Activated T-helper 1 cell treated with anti-CD3 and anti-CD28 coated beads, Interleukin-12 subunit alpha, Interleukin-12 subunit beta, Interleukin-2, Interleukin-4 antibody, amounts not matched to agents 30 ng/mL and 10 ng/mL and 1 ng/mL, durations not matched to agents 14 hours and 24 hours and 36 hours (primary cell): ENCODE measurements at regions not wholly inside any gene's neighbourhood (a gene's known extent, or its start where the extent isn't known, plus 50 kb on each side); places are given as distances from the start of the nearest gene placed in this dataset.
"Not testable (repeated sequence)": the region's sequence is repeated elsewhere in the genome, so short reads cannot be mapped to it uniquely, and the experiment has no call there.

Experiments used
- DNase-seq: peaks from one replicate; pipeline ENCODE4 v3.0.0; 2021; ENCODE audit warnings: low spot score
- H3K27ac Mint-ChIP-seq: one replicate; pipeline ENCODE4 v1.8.0; 2021; ENCODE audit warnings: mild to moderate bottlenecking, mixed read lengths
- H3K27me3 Mint-ChIP-seq: one replicate; pipeline ENCODE4 v1.8.0; 2022; ENCODE audit warnings: mild to moderate bottlenecking, moderate library complexity, mixed read lengths; ENCODE audit not compliant: insufficient read depth
- H3K36me3 Mint-ChIP-seq: one replicate; pipeline ENCODE4 v1.8.0; 2021; ENCODE audit warnings: low read depth, mixed read lengths
- H3K4me1 Mint-ChIP-seq: one replicate; pipeline ENCODE4 v1.8.0; 2021; ENCODE audit warnings: low read depth, mixed read lengths
- H3K4me3 Mint-ChIP-seq: one replicate; pipeline ENCODE4 v1.8.0; 2021; ENCODE audit warnings: mild to moderate bottlenecking, moderate library complexity, mixed read lengths
- H3K9me3 Mint-ChIP-seq: one replicate; pipeline ENCODE4 v1.8.0; 2021; ENCODE audit warnings: mixed read lengths
- intact Hi-C: fragments of 100-400 bp; cut with micrococcal nuclease; formaldehyde crosslinking; loops from one replicate; pipeline ENCODE4 v1.15.1; 2024

GRCh38 chr4:77443941-77444340 is 161.7 kb upstream of the CXCL13 start:
- no peaks in the 10 kb centered on the region for H3K9me3 Mint-ChIP-seq
- H3K4me1 Mint-ChIP-seq: no peaks in the 10 kb centered on the region
- peaks cover 7% of the 10 kb centered on the region for H3K27me3 Mint-ChIP-seq
- H3K36me3 Mint-ChIP-seq: no peaks in the 10 kb centered on the region
- DNase-seq: no peak
- intact Hi-C loops: no loop called here
- H3K4me3 Mint-ChIP-seq: no peak overlapping the region
- H3K27ac Mint-ChIP-seq: no peak overlapping the region

DNA sequence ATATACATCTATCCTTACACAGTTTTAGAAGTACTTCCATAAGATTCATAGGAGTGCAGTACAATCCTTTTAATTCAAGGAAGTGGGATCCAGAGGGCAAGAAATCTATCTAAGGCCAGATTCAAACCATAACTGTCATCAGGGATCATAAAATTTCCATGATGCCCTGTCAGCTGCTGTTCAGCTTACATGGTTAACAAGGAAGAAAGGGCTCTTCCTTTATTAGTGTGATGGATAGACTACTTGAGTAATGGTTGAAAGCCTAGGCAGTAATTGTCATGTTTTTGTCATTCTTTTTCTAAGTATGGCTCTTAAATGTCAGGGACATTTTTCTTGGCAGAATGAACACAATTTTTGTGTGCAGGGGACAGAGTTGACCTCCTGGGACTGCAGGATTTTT is 159.8 kb upstream of the CXCL13 start:
- Mint-ChIP-seq H3K27me3 (peaks cover 7% of the 10 kb centered on the region), H3K4me1 (no peaks in the 10 kb centered on the region), H3K36me3 (no peaks in the 10 kb centered on the region), H3K27ac (no peak overlapping the region), H3K9me3 (no peaks in the 10 kb centered on the region), H3K4me3 (no peak overlapping the region)
- intact Hi-C loops: no loop called here
- DNase-seq: no peak

DNA sequence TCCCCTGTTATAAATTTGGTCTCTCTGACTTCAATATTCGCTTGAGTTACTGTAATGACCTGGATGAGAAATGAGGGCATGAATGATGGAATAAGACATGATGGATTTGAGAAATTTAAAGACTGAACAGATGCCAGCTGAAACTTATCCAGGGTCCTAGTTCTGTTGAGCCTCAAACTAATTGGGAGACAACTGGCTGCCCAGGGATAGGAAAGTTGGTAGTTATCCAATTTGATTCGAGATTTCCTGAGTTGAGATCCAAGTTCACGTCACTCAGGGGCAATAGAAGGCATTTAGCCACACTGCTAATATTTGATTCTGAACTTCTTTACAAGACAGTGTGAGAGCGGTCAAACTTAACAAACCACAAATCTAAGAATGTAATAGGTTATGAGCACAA is 159.0 kb upstream of the CXCL13 start:
- Mint-ChIP-seq H3K27ac (no peak overlapping the region), H3K4me3 (no peak overlapping the region), H3K9me3 (no peaks in the 10 kb centered on the region), H3K4me1 (no peaks in the 10 kb centered on the region), H3K27me3 (peaks cover 7% of the 10 kb centered on the region), H3K36me3 (no peaks in the 10 kb centered on the region)
- intact Hi-C loops: no loop called here
- no peak for DNase-seq

DNA sequence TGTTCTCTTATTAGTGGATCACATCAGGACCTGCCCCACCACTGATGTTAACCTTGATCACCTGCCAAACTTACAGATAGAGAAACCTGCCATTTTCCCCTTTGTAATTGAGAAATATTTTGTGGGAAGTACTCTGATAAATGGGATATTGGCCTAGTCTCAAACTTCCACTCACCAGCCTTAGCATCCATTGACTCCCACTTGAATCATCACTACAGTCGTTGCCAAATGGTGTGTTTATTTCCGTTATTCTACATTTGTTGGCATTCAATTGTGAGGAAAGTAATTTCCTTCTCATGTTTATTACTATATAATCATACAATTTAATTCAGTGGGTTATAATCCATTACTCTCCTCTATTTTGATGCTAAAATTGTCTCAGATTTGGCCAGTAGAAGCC is 156.4 kb upstream of the CXCL13 start:
- no peaks in the 10 kb centered on the region for H3K36me3 Mint-ChIP-seq
- H3K27me3 Mint-ChIP-seq: peaks cover 10% of the 10 kb centered on the region
- H3K27ac Mint-ChIP-seq: no peak overlapping the region
- no peak for DNase-seq
- intact Hi-C loops: no loop called here
- H3K9me3 Mint-ChIP-seq: no peaks in the 10 kb centered on the region
- H3K4me3 Mint-ChIP-seq: no peak overlapping the region
- H3K4me1 Mint-ChIP-seq: no peaks in the 10 kb centered on the region

GRCh38 chr4:77450006-77450405 is 155.6 kb upstream of the CXCL13 start:
- Mint-ChIP-seq H3K4me3 (no peak overlapping the region), H3K27ac (no peak overlapping the region), H3K4me1 (no peaks in the 10 kb centered on the region), H3K36me3 (no peaks in the 10 kb centered on the region), H3K9me3 (no peaks in the 10 kb centered on the region), H3K27me3 (peaks cover 12% of the 10 kb centered on the region)
- DNase-seq: no peak
- intact Hi-C loops: no loop called here

GRCh38 chr4:77451530-77451929 is 154.1 kb upstream of the CXCL13 start:
- no peak overlapping the region for H3K4me3 Mint-ChIP-seq
- peaks cover 14% of the 10 kb centered on the region for H3K27me3 Mint-ChIP-seq
- H3K36me3 Mint-ChIP-seq: no peaks in the 10 kb centered on the region
- intact Hi-C loops: no loop called here
- no peaks in the 10 kb centered on the region for H3K4me1 Mint-ChIP-seq
- no peak overlapping the region for H3K27ac Mint-ChIP-seq
- DNase-seq: no peak
- H3K9me3 Mint-ChIP-seq: no peaks in the 10 kb centered on the region

GRCh38 chr4:77452117-77452516 is 153.5 kb upstream of the CXCL13 start:
- H3K4me3 Mint-ChIP-seq, H3K9me3 Mint-ChIP-seq, H3K36me3 Mint-ChIP-seq, DNase-seq, H3K27ac Mint-ChIP-seq, intact Hi-C loops, H3K4me1 Mint-ChIP-seq: not testable (repeated sequence)
- H3K27me3 Mint-ChIP-seq: peaks cover 14% of the 10 kb centered on the region

- DNase-seq: no peak
- intact Hi-C loops: no loop called here
- no peak overlapping the region for H3K27ac Mint-ChIP-seq
Measured at GRCh38 chr4:77453911-77454310, 151.7 kb upstream of the CXCL13 start.

DNA sequence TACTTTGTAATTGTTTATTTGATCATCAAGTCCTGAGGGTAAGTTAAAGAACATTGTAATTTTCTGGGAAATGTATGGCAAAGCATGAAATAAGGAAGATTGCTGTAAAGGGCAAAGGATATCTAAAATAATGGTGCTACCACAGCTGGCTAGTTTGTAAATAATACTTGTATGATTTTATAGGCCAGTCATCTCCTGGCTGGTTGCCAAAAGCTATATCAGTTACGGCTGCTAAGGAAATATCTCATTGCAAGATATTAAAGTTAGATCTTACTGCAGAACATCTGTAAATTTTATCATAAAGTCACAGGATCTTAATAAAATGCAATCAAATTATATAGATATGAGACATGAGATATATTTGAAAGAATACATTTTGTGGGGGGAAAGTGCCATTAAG is 150.8 kb upstream of the CXCL13 start:
- no peak for DNase-seq
- H3K4me1 Mint-ChIP-seq: no peaks in the 10 kb centered on the region
- no peaks in the 10 kb centered on the region for H3K9me3 Mint-ChIP-seq
- peaks cover 10% of the 10 kb centered on the region for H3K27me3 Mint-ChIP-seq
- no peaks in the 10 kb centered on the region for H3K36me3 Mint-ChIP-seq
- intact Hi-C loops: no loop called here
- no peak overlapping the region for H3K4me3 Mint-ChIP-seq
- H3K27ac Mint-ChIP-seq: no peak overlapping the region

More at GRCh38 chr4:77453911-77454310, 151.7 kb upstream of the CXCL13 start:
- Mint-ChIP-seq H3K36me3 (no peaks in the 10 kb centered on the region), H3K27me3 (peaks cover 7% of the 10 kb centered on the region), H3K9me3 (no peaks in the 10 kb centered on the region), H3K4me1 (no peaks in the 10 kb centered on the region), H3K4me3 (no peak overlapping the region)

- H3K36me3 Mint-ChIP-seq, H3K27ac Mint-ChIP-seq, DNase-seq, H3K9me3 Mint-ChIP-seq, intact Hi-C loops, H3K4me1 Mint-ChIP-seq, H3K4me3 Mint-ChIP-seq: not testable (repeated sequence)
- H3K27me3 Mint-ChIP-seq: peaks cover 12% of the 10 kb centered on the region
Measured at GRCh38 chr4:77464100-77464499, 141.5 kb upstream of the CXCL13 start.

- Mint-ChIP-seq H3K27ac (peak overlapping the region; percentile 5), H3K4me3 (no peak overlapping the region), H3K27me3 (peaks cover 12% of the 10 kb centered on the region), H3K4me1 (peaks cover 7% of the 10 kb centered on the region), H3K9me3 (peaks cover 5% of the 10 kb centered on the region), H3K36me3 (no peaks in the 10 kb centered on the region)
- intact Hi-C loops: loop anchor here (1.0 to 5.0 kb wide), 4 partner anchors 72 to 153 kb away; no protein-coding TSS in a partner anchor
- no peak for DNase-seq
Measured at GRCh38 chr4:77465271-77465670, 140.3 kb upstream of the CXCL13 start.

- intact Hi-C loops: loop anchor here (5.0 kb wide), 1 partner anchor 71 kb away; no protein-coding TSS in a partner anchor
- H3K9me3 Mint-ChIP-seq: peaks cover 5% of the 10 kb centered on the region
- no peak for DNase-seq
- H3K36me3 Mint-ChIP-seq: no peaks in the 10 kb centered on the region
- H3K4me1 Mint-ChIP-seq: peaks cover 7% of the 10 kb centered on the region
- no peak overlapping the region for H3K27ac Mint-ChIP-seq
- H3K27me3 Mint-ChIP-seq: peaks cover 10% of the 10 kb centered on the region
- no peak overlapping the region for H3K4me3 Mint-ChIP-seq
Measured at GRCh38 chr4:77466430-77466829, 139.2 kb upstream of the CXCL13 start.

GRCh38 chr4:77471821-77472495 is 133.7 kb upstream of the CXCL13 start:
- H3K27me3 Mint-ChIP-seq: peaks cover 24% of the 10 kb centered on the region
- no peak overlapping the region for H3K27ac Mint-ChIP-seq
- H3K36me3 Mint-ChIP-seq: no peaks in the 10 kb centered on the region
- H3K4me3 Mint-ChIP-seq: no peak overlapping the region
- peaks cover 5% of the 10 kb centered on the region for H3K9me3 Mint-ChIP-seq
- peaks cover 12% of the 10 kb centered on the region for H3K4me1 Mint-ChIP-seq
- DNase-seq: no peak
- intact Hi-C loops: no loop called here

GRCh38 chr4:77473509-77473908 is 132.1 kb upstream of the CXCL13 start:
- H3K27me3 Mint-ChIP-seq: peaks cover 32% of the 10 kb centered on the region
- intact Hi-C loops: no loop called here
- no peak overlapping the region for H3K27ac Mint-ChIP-seq
- no peaks in the 10 kb centered on the region for H3K36me3 Mint-ChIP-seq
- H3K4me3 Mint-ChIP-seq: no peak overlapping the region
- DNase-seq: no peak
- H3K9me3 Mint-ChIP-seq: no peaks in the 10 kb centered on the region
- H3K4me1 Mint-ChIP-seq: peaks cover 12% of the 10 kb centered on the region
